A673 (cell line): ENCODE measurements at regions not wholly inside any gene's neighbourhood (a gene's known extent, or its start where the extent isn't known, plus 50 kb on each side); places are given as distances from the start of the nearest gene placed in this dataset.
A peak's percentile ranks its signal among the peaks of the same experiment; 100 is the strongest.

Experiments
- BruUV-seq: library from RNA; stranded (reverse); fragments of 400-500 nt; replicated peaks from 2 replicates; lab custom pipeline; 2021; lab: Mats Ljungman, UMichigan
- CTCF ChIA-PET: fragments of 300-600 bp; sonication (Branson Sonifier 250); formaldehyde crosslinking; loops from one replicate; lab custom pipeline; 2022; ENCODE audit warnings: antibody characterized with exemption; lab: Charles Lee
- POLR2A ChIA-PET: fragments of 300-600 bp; sonication (Branson Sonifier 250); formaldehyde crosslinking; loops from one replicate; lab custom pipeline; 2022; ENCODE audit warnings: antibody characterized with exemption; ENCODE audit not compliant: low non-redundant PET; lab: Charles Lee
- DNase-seq: peaks from one replicate; pipeline ENCODE4 v3.0.0-alpha.2; 2015; ENCODE audit warnings: low spot score
- H3K27ac ChIP-seq: fragments of 200-600 bp; sonication (generic); 2 replicates; pipeline ENCODE4 v1.5.1; 2016; ENCODE audit warnings: mixed run types, low read depth, mild to moderate bottlenecking, mixed read lengths, antibody characterized with exemption, low read length; ENCODE audit not compliant: poor library complexity, severe bottlenecking
- H3K27me3 ChIP-seq: fragments of 200-600 bp; sonication (generic); replicated peaks from 2 replicates; pipeline ENCODE4 v1.6.1; 2017; ENCODE audit warnings: mixed run types, low read depth, mild to moderate bottlenecking, mixed read lengths, antibody characterized with exemption, low read length; ENCODE audit not compliant: insufficient read depth, poor library complexity
- H3K36me3 ChIP-seq: fragments of 200-600 bp; sonication (generic); 2 replicates; pipeline ENCODE4 v1.6.1; 2016; ENCODE audit warnings: mixed run types, mild to moderate bottlenecking, mixed read lengths, antibody characterized with exemption, low read length; ENCODE audit not compliant: insufficient read depth, poor library complexity, severe bottlenecking
- H3K4me1 ChIP-seq: fragments of 200-600 bp; sonication (generic); 2 replicates; pipeline ENCODE4 v1.6.1; 2017; ENCODE audit warnings: mixed run types, mild to moderate bottlenecking, mixed read lengths, antibody characterized with exemption, low read length; ENCODE audit not compliant: insufficient read depth, poor library complexity, severe bottlenecking
- H3K4me3 ChIP-seq: fragments of 200-600 bp; sonication (generic); 2 replicates; pipeline ENCODE4 v1.5.1; 2016; ENCODE audit warnings: low read depth, mixed run types, mild to moderate bottlenecking, mixed read lengths, low read length; ENCODE audit not compliant: poor library complexity, severe bottlenecking
- H3K9me3 ChIP-seq: fragments of 200-600 bp; sonication (generic); 2 replicates; pipeline ENCODE4 v1.6.1; 2016; ENCODE audit warnings: mixed run types, low read depth, mild to moderate bottlenecking, mixed read lengths, antibody characterized with exemption, low read length; ENCODE audit not compliant: poor library complexity, severe bottlenecking
- EZH2 ChIP-seq: fragments of 200-600 bp; sonication (generic); IDR thresholded peaks from 2 replicates; pipeline ENCODE4 v1.6.1; 2017; ENCODE audit warnings: borderline replicate concordance, low read depth, mild to moderate bottlenecking, mixed read lengths, antibody characterized with exemption, low read length; ENCODE audit not compliant: poor library complexity, severe bottlenecking
- intact Hi-C: fragments of 100-400 bp; cut with micrococcal nuclease; formaldehyde crosslinking; loops from one replicate; pipeline ENCODE4 v1.10.0; 2022; ENCODE audit not compliant: unreplicated experiment
- TF ChIP-seq, protein P1 (sequence below): fragments of 300-800, 200-600 bp; sonication (generic); conservative IDR thresholded peaks from 2 replicates; pipeline ENCODE4 v1.5.1; 2017; ENCODE audit warnings: low read depth, mild to moderate bottlenecking, antibody characterized with exemption, low read length, moderate library complexity, mixed read lengths

DNA sequence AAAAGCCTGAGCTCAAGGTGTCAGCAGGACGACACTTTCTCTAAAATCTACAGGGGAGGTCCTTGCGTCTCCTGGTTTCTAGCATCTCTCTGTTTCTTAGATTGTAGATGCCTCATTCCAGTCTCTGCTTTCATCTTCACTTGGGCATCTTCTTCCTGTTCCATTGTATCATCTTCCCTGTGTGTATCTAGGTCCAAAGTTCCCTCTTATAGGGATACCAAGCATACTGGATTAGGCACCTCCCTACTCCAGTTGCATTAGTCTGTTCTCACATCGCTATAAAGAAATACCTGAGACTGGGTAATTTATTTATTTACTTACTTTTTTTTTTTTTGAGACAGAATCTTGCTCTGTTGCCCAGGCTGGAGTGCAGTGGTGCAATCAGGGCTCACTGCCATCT lies 91.3 kb upstream of the ABCC4 start:
- Histone ChIP-seq H3K36me3 (no peaks in the 10 kb centered on the region), H3K27ac (no peak overlapping the region)
- CTCF ChIA-PET, result no interaction called here

DNA sequence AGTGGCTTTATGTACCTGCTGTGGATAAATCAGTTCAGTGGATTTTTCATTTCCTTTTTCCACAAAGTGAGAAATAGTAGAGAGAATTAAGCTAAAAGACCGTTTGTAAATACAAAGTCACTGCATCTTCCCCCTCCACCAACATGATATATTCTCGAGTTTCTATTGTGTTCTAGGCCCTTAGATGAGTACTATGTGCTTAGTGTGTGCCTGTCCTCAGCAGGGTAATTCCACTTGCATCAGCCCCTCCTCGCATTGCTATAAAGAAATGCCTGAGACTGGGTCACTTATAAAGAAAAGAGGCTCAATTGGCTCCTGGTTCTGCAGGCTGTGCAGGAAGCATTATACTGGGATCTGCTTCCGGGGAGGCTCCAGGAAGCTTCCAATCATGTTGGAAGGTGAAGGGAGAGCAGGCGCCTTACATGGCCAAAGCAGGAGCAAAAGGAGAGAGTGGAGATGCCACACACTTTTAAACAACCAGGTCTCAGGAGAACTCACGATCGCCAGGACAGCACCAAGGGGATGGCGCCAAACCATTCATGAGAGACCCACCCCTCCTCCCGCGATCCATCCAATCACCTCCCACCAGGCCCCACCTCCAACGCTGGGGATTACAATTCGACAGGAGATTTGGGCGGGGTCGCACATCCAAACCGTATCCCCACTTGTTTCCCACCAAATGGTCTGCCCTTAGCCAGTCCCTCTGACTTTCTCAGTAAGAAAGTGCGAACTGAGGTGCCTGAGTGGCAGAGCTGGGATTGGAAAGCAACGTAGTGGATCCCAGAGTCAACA lies 102.3 kb upstream of the ABCC4 start:
- no peaks in the 10 kb centered on the region for H3K36me3 ChIP-seq
- peak; percentile 80 for DNase-seq
- CTCF ChIA-PET, result interaction anchor here (0.6 to 2.6 kb wide), 8 partner anchors 23 to 783 kb away, joined by 3 to 35 read pairs (median 6); no protein-coding TSS in a partner anchor
- BruUV-seq, result TSS peak; percentile 90
- H3K4me1 ChIP-seq, result peaks cover 6% of the 10 kb centered on the region
- TF ChIP-seq, protein P1, sequence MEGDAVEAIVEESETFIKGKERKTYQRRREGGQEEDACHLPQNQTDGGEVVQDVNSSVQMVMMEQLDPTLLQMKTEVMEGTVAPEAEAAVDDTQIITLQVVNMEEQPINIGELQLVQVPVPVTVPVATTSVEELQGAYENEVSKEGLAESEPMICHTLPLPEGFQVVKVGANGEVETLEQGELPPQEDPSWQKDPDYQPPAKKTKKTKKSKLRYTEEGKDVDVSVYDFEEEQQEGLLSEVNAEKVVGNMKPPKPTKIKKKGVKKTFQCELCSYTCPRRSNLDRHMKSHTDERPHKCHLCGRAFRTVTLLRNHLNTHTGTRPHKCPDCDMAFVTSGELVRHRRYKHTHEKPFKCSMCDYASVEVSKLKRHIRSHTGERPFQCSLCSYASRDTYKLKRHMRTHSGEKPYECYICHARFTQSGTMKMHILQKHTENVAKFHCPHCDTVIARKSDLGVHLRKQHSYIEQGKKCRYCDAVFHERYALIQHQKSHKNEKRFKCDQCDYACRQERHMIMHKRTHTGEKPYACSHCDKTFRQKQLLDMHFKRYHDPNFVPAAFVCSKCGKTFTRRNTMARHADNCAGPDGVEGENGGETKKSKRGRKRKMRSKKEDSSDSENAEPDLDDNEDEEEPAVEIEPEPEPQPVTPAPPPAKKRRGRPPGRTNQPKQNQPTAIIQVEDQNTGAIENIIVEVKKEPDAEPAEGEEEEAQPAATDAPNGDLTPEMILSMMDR, result no peak
- no peak for TF ChIP-seq EZH2
- POLR2A ChIA-PET, result interaction anchor here (0.5 to 0.6 kb wide), 2 partner anchors 35 to 211 kb away, joined by 6 read pairs; no protein-coding TSS in a partner anchor
- peak overlapping the region; percentile 77 for H3K27ac ChIP-seq
- peak overlapping the region; percentile 51 for H3K4me3 ChIP-seq
- H3K27me3 ChIP-seq, result no peaks in the 10 kb centered on the region
- H3K9me3 ChIP-seq, result no peaks in the 10 kb centered on the region
- intact Hi-C loops, result loop anchor here (1.0 to 10.0 kb wide), 6 partner anchors 75 to 969 kb away; no protein-coding TSS in a partner anchor

More for the DNA sequence above, 91.3 kb upstream of the ABCC4 start:
- no peak overlapping the region for H3K4me3 ChIP-seq
- TF ChIP-seq, protein P1, result no peak
- no peak for TF ChIP-seq EZH2
- POLR2A ChIA-PET, result no interaction called here
- no TSS peak for BruUV-seq
- no peaks in the 10 kb centered on the region for H3K9me3 ChIP-seq
- H3K4me1 ChIP-seq, result peaks cover 5% of the 10 kb centered on the region
- DNase-seq, result no peak
- H3K27me3 ChIP-seq, result no peaks in the 10 kb centered on the region
- intact Hi-C loops, result no loop called here

GRCh38 chr13:95404141-95404882 lies 103.1 kb upstream of the ABCC4 start:
- Histone ChIP-seq H3K27ac (peak overlapping the region; percentile 77), H3K4me3 (peak overlapping the region; percentile 51), H3K4me1 (peaks cover 6% of the 10 kb centered on the region), H3K9me3 (no peaks in the 10 kb centered on the region), H3K36me3 (no peaks in the 10 kb centered on the region), H3K27me3 (no peaks in the 10 kb centered on the region)
- TSS peak; percentile 80 for BruUV-seq
- ChIA-PET CTCF (interaction anchor here (0.5 to 2.6 kb wide), 9 partner anchors 23 to 784 kb away, joined by 3 to 35 read pairs (median 7); no protein-coding TSS in a partner anchor), POLR2A (no interaction called here)
- intact Hi-C loops, result loop anchor here (1.0 to 10.0 kb wide), 6 partner anchors 74 to 970 kb away; no protein-coding TSS in a partner anchor
- no peak for TF ChIP-seq EZH2
- TF ChIP-seq, protein P1, result peak; percentile 92
- peak; percentile 89 for DNase-seq
